Calu3 (cell line): ENCODE measurements at regions not wholly inside any gene's neighbourhood (a gene's known extent, or its start where the extent isn't known, plus 50 kb on each side); places are given as distances from the start of the nearest gene placed in this dataset.

Experiments used
- BruUV-seq: library from RNA; stranded (reverse); fragments of 400-500 nt; replicated peaks from 2 replicates; lab custom pipeline; 2021; lab: Mats Ljungman, UMichigan
- CTCF ChIA-PET: fragments of 300-600 bp; sonication (Branson Sonifier 250); formaldehyde crosslinking; loops from one replicate; lab custom pipeline; 2022; ENCODE audit warnings: antibody characterized with exemption; lab: Charles Lee
- DNase-seq: peaks from one replicate; pipeline ENCODE4 v3.0.0; 2022
- H3K27ac Mint-ChIP-seq: one replicate; pipeline ENCODE4 v1.8.0; 2022; ENCODE audit warnings: mixed read lengths; ENCODE audit not compliant: unreplicated experiment
- H3K27me3 Mint-ChIP-seq: one replicate; pipeline ENCODE4 v1.8.0; 2022; ENCODE audit warnings: mixed read lengths; ENCODE audit not compliant: unreplicated experiment
- H3K36me3 Mint-ChIP-seq: one replicate; pipeline ENCODE4 v1.8.0; 2022; ENCODE audit warnings: mild to moderate bottlenecking, moderate library complexity, mixed read lengths; ENCODE audit not compliant: insufficient read depth, unreplicated experiment
- H3K4me1 Mint-ChIP-seq: one replicate; pipeline ENCODE4 v1.8.0; 2022; ENCODE audit warnings: mild to moderate bottlenecking, low read depth, mixed read lengths; ENCODE audit not compliant: unreplicated experiment
- H3K4me3 Mint-ChIP-seq: one replicate; pipeline ENCODE4 v1.8.0; 2022; ENCODE audit warnings: mild to moderate bottlenecking, low read depth, moderate library complexity, mixed read lengths; ENCODE audit not compliant: unreplicated experiment
- H3K9me3 Mint-ChIP-seq: one replicate; pipeline ENCODE4 v1.8.0; 2022; ENCODE audit warnings: low read depth, mixed read lengths; ENCODE audit not compliant: unreplicated experiment
- intact Hi-C: fragments of 100-400 bp; cut with micrococcal nuclease; formaldehyde crosslinking; loops from one replicate; pipeline ENCODE4 v1.10.0; 2022; ENCODE audit not compliant: unreplicated experiment
- TF ChIP-seq, protein P1 (sequence below): fragments of 200-600 bp; IDR thresholded peaks from one replicate; pipeline ENCODE4 v1.8.0; 2022; ENCODE audit warnings: antibody characterized with exemption; ENCODE audit not compliant: unreplicated experiment

DNA sequence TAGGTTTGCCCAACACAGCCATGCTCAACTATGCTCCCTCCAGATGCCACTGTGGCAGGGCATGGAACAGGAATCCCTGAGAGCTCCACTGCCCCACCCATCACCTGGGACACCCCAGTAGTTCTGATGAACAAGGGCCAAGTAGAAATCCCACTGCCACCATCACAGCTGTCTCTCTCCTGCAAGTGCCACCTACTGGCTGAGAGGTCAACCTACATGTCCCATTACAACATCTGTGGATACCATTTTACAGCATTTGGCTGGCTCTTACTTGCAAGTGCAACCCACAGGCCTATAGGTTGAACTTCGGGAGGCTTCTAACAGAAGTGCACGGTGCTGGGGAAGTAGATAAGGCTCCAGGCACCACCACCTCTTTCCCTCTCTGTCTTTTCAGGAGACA is 142.5 kb downstream of the CXXC4 start:
- no TSS peak for BruUV-seq
- intact Hi-C loops, result no loop called here
- Mint-ChIP-seq H3K4me3 (no peak overlapping the region), H3K36me3 (no peaks in the 10 kb centered on the region), H3K9me3 (peaks cover 5% of the 10 kb centered on the region), H3K4me1 (no peaks in the 10 kb centered on the region), H3K27me3 (no peaks in the 10 kb centered on the region), H3K27ac (no peak overlapping the region)
- TF ChIP-seq, protein P1, sequence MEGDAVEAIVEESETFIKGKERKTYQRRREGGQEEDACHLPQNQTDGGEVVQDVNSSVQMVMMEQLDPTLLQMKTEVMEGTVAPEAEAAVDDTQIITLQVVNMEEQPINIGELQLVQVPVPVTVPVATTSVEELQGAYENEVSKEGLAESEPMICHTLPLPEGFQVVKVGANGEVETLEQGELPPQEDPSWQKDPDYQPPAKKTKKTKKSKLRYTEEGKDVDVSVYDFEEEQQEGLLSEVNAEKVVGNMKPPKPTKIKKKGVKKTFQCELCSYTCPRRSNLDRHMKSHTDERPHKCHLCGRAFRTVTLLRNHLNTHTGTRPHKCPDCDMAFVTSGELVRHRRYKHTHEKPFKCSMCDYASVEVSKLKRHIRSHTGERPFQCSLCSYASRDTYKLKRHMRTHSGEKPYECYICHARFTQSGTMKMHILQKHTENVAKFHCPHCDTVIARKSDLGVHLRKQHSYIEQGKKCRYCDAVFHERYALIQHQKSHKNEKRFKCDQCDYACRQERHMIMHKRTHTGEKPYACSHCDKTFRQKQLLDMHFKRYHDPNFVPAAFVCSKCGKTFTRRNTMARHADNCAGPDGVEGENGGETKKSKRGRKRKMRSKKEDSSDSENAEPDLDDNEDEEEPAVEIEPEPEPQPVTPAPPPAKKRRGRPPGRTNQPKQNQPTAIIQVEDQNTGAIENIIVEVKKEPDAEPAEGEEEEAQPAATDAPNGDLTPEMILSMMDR, result no peak
- DNase-seq, result no peak
- CTCF ChIA-PET, result no interaction called here

DNA sequence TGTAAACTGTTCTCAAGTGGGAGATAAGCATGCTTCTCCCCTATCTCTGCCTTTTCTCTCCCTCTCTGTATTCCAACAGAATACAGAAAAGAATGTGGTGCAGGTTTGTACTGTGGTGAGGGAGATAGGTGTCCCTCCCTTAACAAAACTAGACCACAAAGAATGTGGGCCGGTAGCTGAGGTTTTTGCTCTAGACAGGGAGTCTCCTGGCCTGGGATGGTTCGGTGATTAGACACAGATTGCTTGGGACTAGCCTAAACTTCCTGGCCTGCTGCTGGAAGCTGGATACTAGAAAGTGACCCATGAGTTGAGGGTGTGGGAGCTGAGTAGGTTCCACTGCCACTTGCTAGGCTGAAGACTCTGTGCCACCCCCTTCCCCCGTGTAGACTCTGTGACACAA is 143.0 kb downstream of the CXXC4 start:
- H3K9me3 Mint-ChIP-seq, result peaks cover 5% of the 10 kb centered on the region
- CTCF ChIA-PET, result no interaction called here
- H3K36me3 Mint-ChIP-seq, result no peaks in the 10 kb centered on the region

DNA sequence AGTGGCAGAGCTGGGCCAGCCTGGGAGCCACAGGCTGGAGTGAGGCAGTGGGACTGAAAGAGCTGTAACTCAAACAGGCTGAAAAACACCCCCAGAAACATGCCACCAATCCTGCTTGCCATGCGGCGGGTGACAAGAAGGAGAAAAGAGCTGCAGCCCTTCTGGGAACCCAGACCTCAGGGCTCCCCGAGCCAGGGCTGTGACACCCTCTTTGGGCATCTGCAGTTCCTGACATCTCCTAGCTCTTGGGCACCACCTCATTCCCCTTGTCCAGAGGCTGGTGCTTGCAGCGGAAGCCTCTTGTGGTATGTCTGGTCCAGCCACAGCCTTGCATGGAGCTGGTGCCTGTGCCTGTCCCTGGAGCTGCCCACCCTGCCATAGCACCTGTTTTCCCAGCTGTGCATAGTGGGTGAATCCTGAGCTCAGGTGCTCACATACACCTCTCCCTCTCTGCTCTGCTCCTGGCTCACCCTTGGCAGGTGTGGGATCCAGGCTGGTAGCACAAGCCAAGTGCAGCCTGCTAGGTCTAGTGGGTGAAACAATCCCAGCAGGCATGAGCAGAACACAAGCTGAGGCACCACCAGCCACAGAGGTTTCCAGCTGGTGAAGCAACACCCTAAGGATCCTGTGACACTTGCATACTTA is 149.0 kb downstream of the CXXC4 start:
- intact Hi-C loops, result no loop called here
- Mint-ChIP-seq H3K36me3 (no peaks in the 10 kb centered on the region), H3K27ac (no peak overlapping the region), H3K4me3 (no peak overlapping the region), H3K4me1 (no peaks in the 10 kb centered on the region), H3K27me3 (no peaks in the 10 kb centered on the region), H3K9me3 (peaks cover 3% of the 10 kb centered on the region)
- DNase-seq, result no peak
- no TSS peak for BruUV-seq
- TF ChIP-seq, protein P1, result no peak
- CTCF ChIA-PET, result interaction anchor here (0.6 kb wide), 1 partner anchor 196 kb away, joined by 9 read pairs; no protein-coding TSS in a partner anchor

More for the DNA sequence above, 143.0 kb downstream of the CXXC4 start:
- Mint-ChIP-seq H3K4me3 (no peak overlapping the region), H3K27ac (no peak overlapping the region), H3K27me3 (no peaks in the 10 kb centered on the region), H3K4me1 (no peaks in the 10 kb centered on the region)
- no TSS peak for BruUV-seq
- intact Hi-C loops, result no loop called here
- TF ChIP-seq, protein P1, result no peak
- DNase-seq, result no peak

DNA sequence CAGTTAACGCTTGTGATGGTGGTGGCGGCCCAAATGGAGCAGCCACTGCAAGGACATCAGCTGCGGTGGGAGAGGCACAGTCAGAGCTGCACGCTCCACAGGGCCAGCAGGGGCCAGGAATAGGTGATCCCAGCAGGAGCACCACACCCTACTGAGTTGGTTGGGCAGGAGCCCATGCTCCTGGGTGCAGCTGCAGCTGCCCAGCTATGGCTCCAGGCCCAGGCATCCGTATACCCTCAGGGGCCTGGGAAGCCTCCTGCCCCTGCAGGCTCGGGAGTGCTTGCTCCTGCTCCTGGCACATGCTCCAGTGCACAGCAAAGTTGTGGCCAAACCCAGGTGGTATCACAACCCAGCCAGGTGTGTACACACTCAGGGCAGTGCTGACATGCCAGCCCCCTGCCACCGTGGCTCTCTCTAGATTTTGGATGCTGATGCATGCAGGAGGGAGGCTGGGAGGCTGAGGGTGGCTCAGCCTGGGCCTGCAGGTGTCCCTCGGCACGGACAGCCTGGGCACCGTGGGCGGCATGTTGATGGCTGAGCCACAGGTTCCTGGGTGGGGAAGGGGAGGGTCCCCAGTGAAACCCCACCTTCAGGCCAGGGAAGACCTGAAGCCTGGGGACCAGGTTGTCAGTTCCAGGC is 150.2 kb downstream of the CXXC4 start:
- CTCF ChIA-PET, result no interaction called here
- TF ChIP-seq, protein P1, result no peak
- intact Hi-C loops, result no loop called here
- Mint-ChIP-seq H3K36me3 (no peaks in the 10 kb centered on the region), H3K27ac (no peak overlapping the region), H3K27me3 (no peaks in the 10 kb centered on the region), H3K4me3 (no peak overlapping the region), H3K9me3 (peaks cover 2% of the 10 kb centered on the region), H3K4me1 (no peaks in the 10 kb centered on the region)
- DNase-seq, result no peak
- no TSS peak for BruUV-seq
